NT2/D1 (cell line): ENCODE measurements at regions not wholly inside any gene's neighbourhood (a gene's known extent, or its start where the extent isn't known, plus 50 kb on each side); places are given as distances from the start of the nearest gene placed in this dataset.

ENCODE experiments used
- SUZ12 ChIP-seq: IDR thresholded peaks from 2 replicates; pipeline ENCODE4 v1.6.1; 2011; ENCODE audit not compliant: insufficient read length, insufficient read depth; ENCODE audit errors: extremely low read depth
- YY1 ChIP-seq: IDR thresholded peaks from 2 replicates; pipeline ENCODE4 v1.6.1; 2011; ENCODE audit not compliant: insufficient read length, insufficient read depth
- ZNF274 ChIP-seq: IDR thresholded peaks from 2 replicates; pipeline ENCODE4 v1.6.1; 2011; ENCODE audit warnings: mild to moderate bottlenecking, low read depth, low read length

GRCh38 chr7:17061443-17061842 lies 179.7 kb upstream of the AGR3 start:
- no peak for TF ChIP-seq YY1
- TF ChIP-seq ZNF274, result no peak
- TF ChIP-seq SUZ12, result no peak
